ENCODE measurements at regions not wholly inside any gene's neighbourhood (a gene's known extent, or its start where the extent isn't known, plus 50 kb on each side); places are given as distances from the start of the nearest gene placed in this dataset.

GRCh38 chr4:30879855-30880598 is 159.9 kb downstream of the PCDH7 start:
- DNase-seq = no peak

- no peak for DNase-seq
These were observed 161.8 kb downstream of the PCDH7 start for GRCh38 chr4:30881985-30882384.

- no peak for DNase-seq
These were observed 162.3 kb downstream of the PCDH7 start for GRCh38 chr4:30882443-30882842.

- DNase-seq = no peak
These were observed 163.0 kb downstream of the PCDH7 start for GRCh38 chr4:30882995-30883675.

- DNase-seq = no peak
These were observed 181.6 kb downstream of the PCDH7 start for GRCh38 chr4:30901461-30902451.

GRCh38 chr4:30903502-30904214 is 183.5 kb downstream of the PCDH7 start:
- DNase-seq = no peak

GRCh38 chr4:30904215-30904555 is 184.0 kb downstream of the PCDH7 start:
- no peak for DNase-seq

GRCh38 chr4:30904588-30904987 is 184.4 kb downstream of the PCDH7 start:
- DNase-seq = no peak

GRCh38 chr4:30912098-30912714 is 192.0 kb downstream of the PCDH7 start:
- DNase-seq = no peak

GRCh38 chr4:30916337-30917274 is 196.4 kb downstream of the PCDH7 start:
- DNase-seq = no peak

GRCh38 chr4:30917946-30918345 is 197.8 kb downstream of the PCDH7 start:
- DNase-seq = no peak

- DNase-seq = no peak
These were observed 199.3 kb downstream of the PCDH7 start for GRCh38 chr4:30919458-30919857.

GRCh38 chr4:30920043-30920442 is 199.9 kb downstream of the PCDH7 start:
- no peak for DNase-seq

- no peak for DNase-seq
These were observed 202.5 kb downstream of the PCDH7 start for GRCh38 chr4:30922625-30923024.

- DNase-seq = no peak
These were observed 204.3 kb downstream of the PCDH7 start for GRCh38 chr4:30924495-30924894.

GRCh38 chr4:30929649-30930048 is 209.5 kb downstream of the PCDH7 start:
- no peak for DNase-seq

- DNase-seq = no peak
These were observed 210.1 kb downstream of the PCDH7 start for GRCh38 chr4:30930276-30930675.

GRCh38 chr4:30932581-30932980 is 212.4 kb downstream of the PCDH7 start:
- no peak for DNase-seq

GRCh38 chr4:30939069-30939468 is 218.9 kb downstream of the PCDH7 start:
- DNase-seq = no peak

GRCh38 chr4:30939684-30940083 is 219.5 kb downstream of the PCDH7 start:
- DNase-seq = no peak

- no peak for DNase-seq
These were observed 221.5 kb downstream of the PCDH7 start for GRCh38 chr4:30941641-30942040.
